ENCODE measurements at regions not wholly inside any gene's neighbourhood (a gene's known extent, or its start where the extent isn't known, plus 50 kb on each side); places are given as distances from the start of the nearest gene placed in this dataset.

GRCh38 chr10:109706026-109706560 lies 217.2 kb downstream of the XPNPEP1 start:
- H3K36me3 Mint-ChIP-seq = no peaks in the 10 kb centered on the region
- CTCF ChIA-PET = no interaction called here
- H3K9me3 Mint-ChIP-seq (ENCODE audit: low read depth) = peaks cover 7% of the 10 kb centered on the region
- ATAC-seq (no peak), DNase-seq (no peak)
- no peaks in the 10 kb centered on the region for H3K4me1 Mint-ChIP-seq
- H3K4me3 Mint-ChIP-seq = no peak overlapping the region
- no peak overlapping the region for H3K27ac Mint-ChIP-seq
- H3K27me3 Mint-ChIP-seq = no peaks in the 10 kb centered on the region

DNA sequence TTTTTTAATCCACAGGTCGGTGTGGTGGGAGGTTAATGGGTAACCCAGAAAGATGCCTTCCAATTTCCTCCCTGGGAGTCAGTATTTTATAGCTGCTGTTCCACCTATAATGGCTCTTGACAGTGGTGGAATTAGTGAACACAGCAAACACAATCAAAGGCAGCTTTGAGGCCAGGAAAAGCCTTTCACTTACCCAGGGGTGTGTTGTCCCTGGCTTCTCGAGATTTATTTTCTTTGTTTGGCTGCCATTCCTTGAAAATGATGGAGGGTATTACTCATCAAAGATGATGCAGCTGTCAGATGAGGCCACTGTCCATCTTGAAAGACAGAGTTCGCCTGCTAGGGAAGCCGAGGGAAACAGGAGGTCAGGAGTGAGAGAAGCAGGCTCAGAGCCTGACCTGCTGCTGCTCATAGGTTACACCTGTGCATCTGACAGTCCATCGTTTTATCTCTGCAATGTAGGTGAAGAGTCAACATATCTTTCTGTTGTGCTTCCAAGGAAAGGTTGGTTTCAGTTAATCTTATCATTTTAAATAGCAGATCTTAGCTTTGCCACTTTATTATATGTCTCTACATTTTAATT lies 221.6 kb downstream of the XPNPEP1 start:
- H3K4me3 Mint-ChIP-seq = no peak overlapping the region
- no peak for DNase-seq
- no peaks in the 10 kb centered on the region for H3K27me3 Mint-ChIP-seq
- ATAC-seq = no peak
- H3K9me3 Mint-ChIP-seq (ENCODE audit: low read depth) = no peaks in the 10 kb centered on the region
- CTCF ChIA-PET = no interaction called here
- H3K36me3 Mint-ChIP-seq = no peaks in the 10 kb centered on the region
- no peak overlapping the region for H3K27ac Mint-ChIP-seq
- H3K4me1 Mint-ChIP-seq = no peaks in the 10 kb centered on the region

DNA sequence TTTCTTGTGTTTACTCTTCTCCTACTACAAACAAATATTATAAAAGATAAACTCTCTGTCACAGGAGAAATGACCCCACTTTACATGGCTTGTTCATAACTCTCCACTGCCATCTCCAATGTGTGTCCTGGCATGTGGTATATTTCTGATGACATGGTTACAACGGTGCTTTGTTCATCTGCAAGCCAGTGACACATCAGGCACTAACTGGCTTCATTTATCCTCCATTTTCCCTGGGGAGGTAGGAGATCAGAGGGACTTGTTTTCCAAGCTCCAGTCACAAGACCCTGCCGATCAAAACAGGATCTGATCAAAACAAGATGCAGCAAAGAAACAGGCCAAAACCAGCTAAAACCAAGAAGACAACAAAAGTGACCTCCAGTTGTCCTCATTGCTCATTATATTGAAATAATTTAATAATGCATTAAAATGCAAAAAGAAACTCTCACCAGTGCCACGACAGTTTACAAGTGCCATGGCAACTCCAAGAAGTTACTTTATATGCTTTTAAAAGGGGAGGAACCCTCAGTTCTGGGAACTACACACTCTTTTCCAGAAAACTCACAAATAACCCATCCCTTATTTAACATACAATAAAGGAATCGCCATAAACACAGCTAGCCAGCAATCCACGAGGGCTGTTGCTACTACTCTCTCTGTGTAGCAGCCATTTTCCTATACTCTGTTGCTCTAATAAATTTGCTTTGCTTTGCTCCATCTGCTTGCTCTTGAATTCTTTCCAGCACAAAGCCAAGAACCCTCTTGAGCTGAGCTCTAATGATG lies 224.2 kb downstream of the XPNPEP1 start:
- H3K36me3 Mint-ChIP-seq = no peaks in the 10 kb centered on the region
- no peaks in the 10 kb centered on the region for H3K27me3 Mint-ChIP-seq
- ATAC-seq = no peak
- CTCF ChIA-PET = no interaction called here
- H3K27ac Mint-ChIP-seq = no peak overlapping the region
- DNase-seq = no peak
- H3K4me3 Mint-ChIP-seq = no peak overlapping the region
- H3K4me1 Mint-ChIP-seq = no peaks in the 10 kb centered on the region
- no peaks in the 10 kb centered on the region for H3K9me3 Mint-ChIP-seq (ENCODE audit: low read depth)

DNA sequence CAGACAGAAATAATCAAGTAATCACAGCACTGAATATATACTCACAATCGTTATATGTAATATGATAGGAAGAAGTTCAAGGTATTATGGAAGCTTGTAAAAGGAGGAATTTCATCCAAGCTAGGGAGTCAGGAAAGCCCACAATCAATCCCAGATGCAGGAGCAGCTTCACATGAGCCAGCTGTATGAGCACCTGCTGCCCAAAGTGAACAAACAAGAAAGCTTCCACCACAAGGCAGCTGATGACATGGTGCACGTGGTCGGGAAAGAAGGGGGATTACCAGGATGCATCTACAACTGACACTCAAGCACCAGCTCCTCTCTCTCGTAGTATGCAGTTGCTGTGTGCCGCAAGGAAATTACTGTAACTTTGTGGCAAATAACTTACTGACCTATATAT lies 225.2 kb downstream of the XPNPEP1 start:
- H3K9me3 Mint-ChIP-seq (ENCODE audit: low read depth) = no peaks in the 10 kb centered on the region
- DNase-seq (no peak), ATAC-seq (no peak)
- CTCF ChIA-PET = no interaction called here
- H3K27ac Mint-ChIP-seq = no peak overlapping the region
- no peaks in the 10 kb centered on the region for H3K27me3 Mint-ChIP-seq
- no peaks in the 10 kb centered on the region for H3K36me3 Mint-ChIP-seq
- no peaks in the 10 kb centered on the region for H3K4me1 Mint-ChIP-seq
- H3K4me3 Mint-ChIP-seq = no peak overlapping the region

GRCh38 chr10:109696981-109697775 lies 226.1 kb downstream of the XPNPEP1 start:
- CTCF ChIA-PET = no interaction called here
- no peak overlapping the region for H3K27ac Mint-ChIP-seq
- H3K4me3 Mint-ChIP-seq = no peak overlapping the region
- H3K36me3 Mint-ChIP-seq = no peaks in the 10 kb centered on the region
- ATAC-seq (no peak), DNase-seq (no peak)
- H3K27me3 Mint-ChIP-seq = no peaks in the 10 kb centered on the region
- H3K4me1 Mint-ChIP-seq = no peaks in the 10 kb centered on the region
- H3K9me3 Mint-ChIP-seq (ENCODE audit: low read depth) = no peaks in the 10 kb centered on the region

DNA sequence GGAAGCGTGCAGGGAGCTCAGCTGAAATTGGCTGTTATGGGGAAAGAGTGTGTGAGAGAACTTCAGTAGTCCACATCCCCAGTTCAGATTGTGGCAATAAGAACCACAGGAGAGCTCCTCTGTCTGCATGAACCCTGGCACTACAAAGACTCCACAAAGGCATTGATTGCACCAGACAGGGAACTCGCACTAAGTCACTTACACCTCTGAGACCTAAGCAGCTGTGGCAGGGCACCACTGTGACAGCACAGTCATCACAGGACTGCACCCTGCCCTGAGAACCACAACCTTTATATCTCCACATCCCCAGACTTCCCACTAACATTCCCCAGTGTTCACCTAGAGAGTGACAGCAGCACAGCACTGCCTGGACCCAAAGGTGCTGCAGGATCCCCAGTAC lies 226.8 kb downstream of the XPNPEP1 start:
- no peak for ATAC-seq
- DNase-seq = no peak
- CTCF ChIA-PET = no interaction called here
- Mint-ChIP-seq H3K36me3 (no peaks in the 10 kb centered on the region), H3K27me3 (no peaks in the 10 kb centered on the region), H3K4me1 (no peaks in the 10 kb centered on the region), H3K9me3 (ENCODE audit: low read depth) (no peaks in the 10 kb centered on the region), H3K4me3 (no peak overlapping the region), H3K27ac (no peak overlapping the region)

- Mint-ChIP-seq H3K4me3 (no peak overlapping the region), H3K27ac (no peak overlapping the region), H3K4me1 (no peaks in the 10 kb centered on the region), H3K27me3 (no peaks in the 10 kb centered on the region), H3K36me3 (no peaks in the 10 kb centered on the region), H3K9me3 (ENCODE audit: low read depth) (no peaks in the 10 kb centered on the region)
- CTCF ChIA-PET = no interaction called here
- ATAC-seq (no peak), DNase-seq (no peak)
Observed at GRCh38 chr10:109695988-109696387, 227.3 kb downstream of the XPNPEP1 start.

GRCh38 chr10:109689785-109690184 lies 233.5 kb downstream of the XPNPEP1 start:
- Mint-ChIP-seq H3K9me3 (ENCODE audit: low read depth) (no peaks in the 10 kb centered on the region), H3K27ac (no peak overlapping the region), H3K36me3 (no peaks in the 10 kb centered on the region), H3K27me3 (no peaks in the 10 kb centered on the region), H3K4me3 (no peak overlapping the region), H3K4me1 (no peaks in the 10 kb centered on the region)
- no peak for DNase-seq
- ATAC-seq = no peak
- CTCF ChIA-PET = no interaction called here

GRCh38 chr10:109679478-109679877 lies 243.8 kb downstream of the XPNPEP1 start:
- no peaks in the 10 kb centered on the region for H3K9me3 Mint-ChIP-seq (ENCODE audit: low read depth)
- no peak overlapping the region for H3K4me3 Mint-ChIP-seq
- H3K36me3 Mint-ChIP-seq = no peaks in the 10 kb centered on the region
- no peak for DNase-seq
- no peak for ATAC-seq
- H3K27me3 Mint-ChIP-seq = no peaks in the 10 kb centered on the region
- H3K27ac Mint-ChIP-seq = no peak overlapping the region
- CTCF ChIA-PET = no interaction called here
- no peaks in the 10 kb centered on the region for H3K4me1 Mint-ChIP-seq

- Mint-ChIP-seq H3K4me1 (no peaks in the 10 kb centered on the region), H3K4me3 (no peak overlapping the region), H3K27me3 (no peaks in the 10 kb centered on the region), H3K9me3 (ENCODE audit: low read depth) (no peaks in the 10 kb centered on the region), H3K36me3 (no peaks in the 10 kb centered on the region), H3K27ac (no peak overlapping the region)
- CTCF ChIA-PET = no interaction called here
- no peak for DNase-seq
- no peak for ATAC-seq
Observed at GRCh38 chr10:109678857-109679256, 244.5 kb downstream of the XPNPEP1 start.

DNA sequence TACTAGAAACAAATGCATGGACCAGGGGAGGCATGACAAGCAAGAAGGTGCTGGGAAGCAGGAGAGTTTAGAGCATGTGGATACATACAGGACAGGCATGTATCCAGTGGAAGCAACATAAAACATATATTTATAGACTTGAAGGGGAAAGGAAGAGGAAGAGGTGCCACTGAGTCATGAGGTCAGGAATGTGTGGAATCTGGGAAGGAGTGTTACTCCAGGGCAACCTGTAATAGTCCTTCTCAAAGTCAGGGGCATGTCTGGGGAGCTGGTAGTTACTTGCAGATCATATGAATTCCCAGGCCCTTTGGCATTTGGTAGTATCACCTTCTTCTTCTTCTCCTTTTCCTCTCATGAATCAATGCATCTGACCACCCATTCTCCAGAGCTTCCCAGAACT lies 246.6 kb downstream of the XPNPEP1 start:
- no peak overlapping the region for H3K4me3 Mint-ChIP-seq
- H3K27me3 Mint-ChIP-seq = no peaks in the 10 kb centered on the region
- no peaks in the 10 kb centered on the region for H3K36me3 Mint-ChIP-seq
- ATAC-seq (no peak), DNase-seq (no peak)
- no peak overlapping the region for H3K27ac Mint-ChIP-seq
- H3K4me1 Mint-ChIP-seq = no peaks in the 10 kb centered on the region
- CTCF ChIA-PET = no interaction called here
- H3K9me3 Mint-ChIP-seq (ENCODE audit: low read depth) = no peaks in the 10 kb centered on the region

- Mint-ChIP-seq H3K9me3 (ENCODE audit: low read depth) (no peaks in the 10 kb centered on the region), H3K27me3 (no peaks in the 10 kb centered on the region), H3K36me3 (no peaks in the 10 kb centered on the region), H3K27ac (no peak overlapping the region), H3K4me3 (no peak overlapping the region), H3K4me1 (no peaks in the 10 kb centered on the region)
- ATAC-seq (no peak), DNase-seq (no peak)
- CTCF ChIA-PET = no interaction called here
Observed at GRCh38 chr10:109668703-109669102, 254.6 kb downstream of the XPNPEP1 start.

DNA sequence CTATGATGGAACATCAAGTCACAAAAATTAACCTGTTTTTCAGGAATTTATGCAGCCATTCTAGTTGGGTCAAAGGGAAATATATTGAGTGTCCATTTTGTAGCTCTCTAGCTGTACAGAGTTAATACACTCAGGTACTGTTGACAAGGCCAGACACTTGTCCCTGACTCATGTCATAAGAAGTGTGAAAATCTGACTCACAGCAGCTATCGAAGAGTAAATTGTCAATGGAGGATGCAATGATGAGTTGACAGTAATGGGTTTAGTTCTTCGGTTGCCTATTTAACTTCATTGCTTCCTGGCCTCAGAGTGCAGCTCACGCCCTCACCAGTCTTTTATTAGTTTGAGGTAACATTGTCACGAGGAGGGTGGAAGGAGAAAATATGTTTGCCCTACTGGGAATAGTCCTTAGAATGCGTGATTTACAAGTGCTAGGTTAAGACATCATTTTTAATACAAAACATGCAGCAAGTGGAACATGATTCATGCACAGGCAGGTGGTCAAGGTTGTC lies 255.1 kb downstream of the XPNPEP1 start:
- Mint-ChIP-seq H3K27me3 (no peaks in the 10 kb centered on the region), H3K4me3 (no peak overlapping the region), H3K4me1 (no peaks in the 10 kb centered on the region), H3K27ac (no peak overlapping the region), H3K9me3 (ENCODE audit: low read depth) (no peaks in the 10 kb centered on the region), H3K36me3 (no peaks in the 10 kb centered on the region)
- no peak for ATAC-seq
- DNase-seq = no peak
- CTCF ChIA-PET = no interaction called here

DNA sequence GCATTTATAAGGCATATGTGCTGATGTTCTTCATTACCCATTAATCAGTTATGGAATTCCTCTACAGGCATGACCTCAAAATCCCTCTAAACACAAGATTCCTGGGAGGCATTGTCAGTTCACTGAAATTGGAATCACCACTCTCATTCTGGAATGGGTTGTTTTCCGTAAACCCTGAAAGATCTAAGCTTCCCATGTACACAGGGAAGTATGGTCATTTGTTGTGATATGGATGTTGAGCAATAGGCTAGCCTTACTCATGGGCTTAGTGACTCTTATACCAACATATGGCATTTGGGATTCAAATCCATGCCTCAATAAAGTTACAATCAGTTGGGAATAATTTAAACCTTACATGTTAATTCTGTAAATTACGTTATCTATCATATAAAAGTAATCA lies 258.0 kb downstream of the XPNPEP1 start:
- CTCF ChIA-PET = no interaction called here
- H3K9me3 Mint-ChIP-seq (ENCODE audit: low read depth) = peaks cover 3% of the 10 kb centered on the region
- no peak overlapping the region for H3K27ac Mint-ChIP-seq
- no peak for DNase-seq
- H3K36me3 Mint-ChIP-seq = no peaks in the 10 kb centered on the region
- no peak overlapping the region for H3K4me3 Mint-ChIP-seq
- H3K27me3 Mint-ChIP-seq = no peaks in the 10 kb centered on the region
- no peak for ATAC-seq
- H3K4me1 Mint-ChIP-seq = no peaks in the 10 kb centered on the region

Measured in activated CD8-positive, alpha-beta memory T cell treated with anti-CD3 and anti-CD28 coated beads, Interleukin-2, amount 10 ng/mL, durations not matched to agents 7 days and 5 days (primary cell).